Astrocyte of the cerebellum (primary cell): ENCODE measurements at regions not wholly inside any gene's neighbourhood (a gene's known extent, or its start where the extent isn't known, plus 50 kb on each side); places are given as distances from the start of the nearest gene placed in this dataset.

Experiments used
- DNase-seq: peaks from one replicate; pipeline ENCODE4 v3.0.0-alpha.2; 2011; ENCODE audit warnings: low read depth
- H3K4me3 ChIP-seq: 2 replicates; pipeline ENCODE4 v1.5.1; 2011; ENCODE audit warnings: mild to moderate bottlenecking, low read depth, low read length, moderate library complexity
- CTCF ChIP-seq: IDR thresholded peaks from 2 replicates; pipeline ENCODE4 v1.5.1; 2012; ENCODE audit warnings: low read length, low read depth, moderate library complexity, mild to moderate bottlenecking; ENCODE audit errors: missing control alignments
- in situ Hi-C: cut with HindIII; loops from 2 replicates; pipeline ENCODE4 v1.10.0; 2017; ENCODE audit warnings: low sequenced_read_pairs

- peak; percentile 27 for DNase-seq
- in situ Hi-C loops, result no loop called here
- no peak overlapping the region for H3K4me3 ChIP-seq
- TF ChIP-seq CTCF, result peak; percentile 16
These were observed 232.6 kb upstream of the BOD1L1 start for GRCh38 chr4:13860126-13860525.

GRCh38 chr4:13865871-13866669, 238.5 kb upstream of the BOD1L1 start:
- no peak for DNase-seq
- in situ Hi-C loops, result no loop called here
- TF ChIP-seq CTCF, result no peak
- no peak overlapping the region for H3K4me3 ChIP-seq

GRCh38 chr4:13866881-13867280, 239.4 kb upstream of the BOD1L1 start:
- no peak for TF ChIP-seq CTCF
- in situ Hi-C loops, result no loop called here
- no peak overlapping the region for H3K4me3 ChIP-seq
- DNase-seq, result no peak

- no peak for TF ChIP-seq CTCF
- no peak overlapping the region for H3K4me3 ChIP-seq
- in situ Hi-C loops, result no loop called here
- DNase-seq, result no peak
These were observed 244.6 kb upstream of the BOD1L1 start for GRCh38 chr4:13872155-13872554.

- in situ Hi-C loops, result no loop called here
- TF ChIP-seq CTCF, result no peak
These were observed 245.4 kb upstream of the BOD1L1 start for GRCh38 chr4:13872955-13873354.

GRCh38 chr4:13875181-13875580, 247.7 kb upstream of the BOD1L1 start:
- in situ Hi-C loops, result no loop called here
- no peak for TF ChIP-seq CTCF
- no peak for DNase-seq
- H3K4me3 ChIP-seq, result no peak overlapping the region

More at GRCh38 chr4:13872955-13873354, 245.4 kb upstream of the BOD1L1 start:
- H3K4me3 ChIP-seq, result no peak overlapping the region
- DNase-seq, result no peak
